GM12892 (cell line): ENCODE measurements at regions not wholly inside any gene's neighbourhood (a gene's known extent, or its start where the extent isn't known, plus 50 kb on each side); places are given as distances from the start of the nearest gene placed in this dataset.
"Not testable (repeated sequence)": the region's sequence is repeated elsewhere in the genome, so short reads cannot be mapped to it uniquely, and the experiment has no call there.

Experiments used
- POLR2A ChIP-seq: IDR thresholded peaks from 2 replicates; pipeline ENCODE4 v1.6.1; 2011; ENCODE audit warnings: low read depth, low read length, control low read depth
- POLR2AphosphoS5 ChIP-seq: IDR thresholded peaks from 2 replicates; pipeline ENCODE4 v1.6.1; 2011; ENCODE audit warnings: low read depth, low read length, control low read depth

DNA sequence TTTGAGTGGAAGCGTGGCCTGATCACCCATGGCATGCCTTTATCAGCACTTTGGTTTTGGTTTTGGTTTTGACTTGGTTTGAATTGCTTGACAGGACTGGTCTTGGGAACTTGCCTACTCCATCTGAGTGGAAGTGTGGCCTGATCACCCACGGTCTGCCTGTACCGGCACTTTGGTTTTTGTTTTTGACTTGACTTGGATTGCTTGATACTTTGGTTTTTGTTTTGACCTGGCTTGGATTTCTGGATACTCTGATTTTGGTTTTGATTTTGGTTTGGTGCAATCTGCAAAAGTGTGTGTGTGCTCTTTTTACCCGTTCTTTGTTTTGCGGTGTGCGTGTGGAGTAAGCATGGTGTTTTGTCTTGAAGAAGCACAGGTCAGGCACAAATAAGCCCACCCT lies 69.2 kb upstream of the GALNT7 start:
- not testable (repeated sequence) for TF ChIP-seq POLR2A, POLR2AphosphoS5
